Forelimb muscle (tissue), 1 donor: ENCODE measurements at regions not wholly inside any gene's neighbourhood (a gene's known extent, or its start where the extent isn't known, plus 50 kb on each side); places are given as distances from the start of the nearest gene placed in this dataset.
"Not testable (repeated sequence)": the region's sequence is repeated elsewhere in the genome, so short reads cannot be mapped to it uniquely, and the experiment has no call there.

Experiments
- DNase-seq: peaks from one replicate; pipeline ENCODE4 v3.0.0-alpha.2; 2013; ENCODE audit warnings: low read depth

DNA sequence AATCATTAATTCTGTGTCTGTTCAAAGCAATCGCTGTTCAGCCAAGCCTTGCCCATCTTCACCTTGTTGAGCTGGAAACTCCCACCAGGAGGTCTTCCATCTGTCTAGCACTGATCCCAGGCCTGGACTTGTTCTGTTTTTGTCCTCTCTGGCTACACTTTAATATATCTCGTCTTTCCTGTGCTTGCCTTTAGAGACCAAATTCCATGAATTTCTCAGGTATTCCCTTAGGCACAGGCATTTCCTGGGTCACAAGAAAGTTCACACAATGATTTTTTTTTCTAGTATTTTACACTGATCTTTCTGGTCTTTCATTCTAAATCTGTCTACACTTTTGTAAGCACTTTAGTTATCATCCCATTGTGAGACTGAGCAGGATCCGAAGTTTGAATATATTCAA, 116.4 kb upstream of the CCND2 start:
- no peak for DNase-seq

DNA sequence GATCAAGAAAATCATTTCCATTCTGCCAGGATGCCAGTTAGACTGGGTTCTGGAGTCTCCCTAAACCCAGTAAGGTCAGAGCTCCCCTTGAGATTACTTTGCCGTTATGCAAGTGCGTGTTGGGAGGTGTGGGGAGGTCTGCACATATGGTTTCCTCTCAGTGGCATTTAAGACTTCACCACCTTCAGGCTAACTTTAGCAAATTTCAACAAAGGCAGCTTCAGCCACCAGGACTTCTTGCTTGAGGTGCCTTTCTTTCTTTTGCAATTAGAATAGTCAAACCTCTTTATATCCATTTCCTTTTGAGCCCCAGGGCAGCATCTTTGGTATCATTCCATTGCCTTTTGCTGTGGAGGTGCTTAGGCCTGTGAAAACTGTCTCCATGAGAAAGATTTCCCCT, 117.2 kb upstream of the CCND2 start:
- no peak for DNase-seq

- DNase-seq: no peak
Measured at GRCh38 chr12:4154672-4155225, 118.8 kb upstream of the CCND2 start.

DNA sequence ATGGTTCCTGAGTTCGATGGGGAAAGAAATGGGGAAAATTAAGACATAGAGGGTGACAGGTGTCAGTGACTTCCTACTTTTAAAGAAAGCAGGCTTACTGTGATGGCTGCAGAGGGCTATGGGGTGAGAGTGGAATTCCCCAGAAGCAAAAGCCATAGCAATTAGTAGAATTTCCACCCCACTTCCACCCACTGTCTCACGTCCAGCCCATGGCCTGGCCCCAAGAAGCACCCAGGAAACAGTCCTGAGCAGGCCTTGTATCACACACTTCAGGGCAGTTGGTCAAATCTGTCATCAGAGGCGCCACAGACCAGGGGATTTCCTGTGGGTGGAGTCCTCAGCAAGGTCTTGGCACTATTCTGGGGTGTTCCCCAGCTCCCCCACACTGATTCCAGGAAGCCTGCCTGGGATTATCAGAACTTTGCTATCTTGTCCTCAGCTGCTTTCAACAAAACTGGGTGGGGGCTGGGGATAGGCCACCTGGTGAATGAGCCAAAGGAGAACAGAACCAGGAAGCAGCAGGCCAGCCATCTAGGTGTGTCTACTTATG, 120.1 kb upstream of the CCND2 start:
- no peak for DNase-seq

- DNase-seq: no peak
Measured at GRCh38 chr12:4152145-4152795, 121.3 kb upstream of the CCND2 start.

- no peak for DNase-seq
Measured at GRCh38 chr12:4151362-4152121, 122.0 kb upstream of the CCND2 start.

DNA sequence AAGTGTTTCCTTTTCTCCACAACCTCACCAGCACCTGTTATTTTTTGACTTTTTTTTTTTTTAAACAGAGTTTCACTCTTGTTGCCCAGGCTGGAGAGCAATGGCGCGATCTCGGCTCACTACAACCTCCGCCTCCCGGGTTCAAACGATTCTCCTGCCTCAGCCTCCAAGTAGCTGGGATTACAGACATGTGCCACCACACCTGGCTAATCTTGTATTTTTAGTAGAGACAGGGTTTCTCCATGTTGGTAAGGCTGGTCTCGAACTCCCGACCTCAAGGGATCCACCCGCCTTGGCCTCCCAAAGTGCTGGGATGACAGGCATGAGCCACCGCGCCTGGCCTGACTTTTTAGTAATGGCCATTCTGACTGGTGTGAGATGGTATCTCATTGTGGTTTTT, 123.2 kb upstream of the CCND2 start:
- not testable (repeated sequence) for DNase-seq

DNA sequence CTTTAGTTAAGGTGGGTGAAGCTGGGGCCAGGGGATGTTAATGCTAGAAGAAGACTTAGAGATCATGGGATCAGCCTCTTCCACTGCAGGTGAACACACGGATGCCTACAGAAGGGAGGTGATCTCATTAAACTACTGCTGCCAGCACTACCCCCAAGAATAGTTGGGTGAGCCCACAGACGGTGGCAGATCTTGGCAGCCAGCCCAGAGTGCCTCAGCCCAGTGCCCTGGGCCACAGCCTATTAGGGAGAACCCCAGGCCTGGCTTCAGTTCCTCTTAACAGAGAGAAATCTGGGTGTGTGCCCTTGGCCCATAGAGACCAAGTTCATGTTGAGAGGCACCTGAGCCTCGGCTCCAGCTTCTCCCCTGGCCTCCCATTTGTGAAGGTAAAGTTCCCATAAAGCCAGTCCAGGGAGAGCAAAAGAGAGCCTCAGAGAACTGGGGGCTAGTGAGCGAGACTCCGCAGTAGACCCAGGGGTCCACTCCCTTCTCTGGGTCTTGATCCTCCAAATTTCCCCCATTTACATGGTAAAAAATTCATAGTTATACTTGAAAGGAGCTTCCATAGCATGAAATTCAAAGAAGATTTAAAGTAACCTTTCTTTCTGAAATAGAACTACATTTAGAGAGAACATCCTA, 125.0 kb upstream of the CCND2 start:
- no peak for DNase-seq

- no peak for DNase-seq
Measured at GRCh38 chr12:4147031-4147481, 126.5 kb upstream of the CCND2 start.

- no peak for DNase-seq
Measured at GRCh38 chr12:4145990-4146859, 127.3 kb upstream of the CCND2 start.

DNA sequence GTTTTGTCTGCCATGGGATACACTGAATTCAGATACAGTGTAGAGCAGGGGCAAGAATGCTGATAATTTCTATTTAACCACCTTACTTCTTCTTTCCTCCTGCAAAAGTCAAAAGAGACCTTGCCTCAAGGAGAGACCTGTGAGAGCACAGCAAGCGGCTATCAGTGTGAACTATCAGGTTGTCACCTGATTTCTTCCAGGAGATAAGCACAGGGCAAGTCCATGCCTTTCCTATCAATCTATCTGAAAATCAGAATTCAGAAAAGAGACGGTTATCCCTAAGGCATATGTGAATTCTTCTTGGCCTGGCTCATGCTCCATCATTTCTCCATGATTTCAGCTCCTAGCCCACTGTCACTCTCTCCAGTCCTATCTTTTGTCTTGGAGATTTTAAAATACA, 128.9 kb upstream of the CCND2 start:
- no peak for DNase-seq

DNA sequence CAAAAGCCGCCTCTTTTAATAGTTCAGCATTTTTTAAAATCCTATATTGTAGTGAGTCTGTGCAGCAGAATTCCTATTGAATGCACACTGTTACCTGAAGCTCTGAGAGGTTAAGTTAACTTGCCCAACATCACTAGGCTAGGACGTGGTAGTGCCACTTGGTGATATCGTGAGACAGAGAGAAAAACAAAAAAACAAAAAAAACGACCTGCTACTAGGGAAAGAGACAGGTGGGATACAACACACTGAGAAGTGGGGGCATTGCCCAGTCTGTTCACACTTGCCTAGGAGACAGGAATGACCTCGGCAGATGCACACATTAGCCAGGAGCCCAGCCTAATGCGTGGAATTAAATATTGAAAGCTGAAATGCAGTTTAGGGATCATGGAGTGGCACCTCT, 129.7 kb upstream of the CCND2 start:
- no peak for DNase-seq

DNA sequence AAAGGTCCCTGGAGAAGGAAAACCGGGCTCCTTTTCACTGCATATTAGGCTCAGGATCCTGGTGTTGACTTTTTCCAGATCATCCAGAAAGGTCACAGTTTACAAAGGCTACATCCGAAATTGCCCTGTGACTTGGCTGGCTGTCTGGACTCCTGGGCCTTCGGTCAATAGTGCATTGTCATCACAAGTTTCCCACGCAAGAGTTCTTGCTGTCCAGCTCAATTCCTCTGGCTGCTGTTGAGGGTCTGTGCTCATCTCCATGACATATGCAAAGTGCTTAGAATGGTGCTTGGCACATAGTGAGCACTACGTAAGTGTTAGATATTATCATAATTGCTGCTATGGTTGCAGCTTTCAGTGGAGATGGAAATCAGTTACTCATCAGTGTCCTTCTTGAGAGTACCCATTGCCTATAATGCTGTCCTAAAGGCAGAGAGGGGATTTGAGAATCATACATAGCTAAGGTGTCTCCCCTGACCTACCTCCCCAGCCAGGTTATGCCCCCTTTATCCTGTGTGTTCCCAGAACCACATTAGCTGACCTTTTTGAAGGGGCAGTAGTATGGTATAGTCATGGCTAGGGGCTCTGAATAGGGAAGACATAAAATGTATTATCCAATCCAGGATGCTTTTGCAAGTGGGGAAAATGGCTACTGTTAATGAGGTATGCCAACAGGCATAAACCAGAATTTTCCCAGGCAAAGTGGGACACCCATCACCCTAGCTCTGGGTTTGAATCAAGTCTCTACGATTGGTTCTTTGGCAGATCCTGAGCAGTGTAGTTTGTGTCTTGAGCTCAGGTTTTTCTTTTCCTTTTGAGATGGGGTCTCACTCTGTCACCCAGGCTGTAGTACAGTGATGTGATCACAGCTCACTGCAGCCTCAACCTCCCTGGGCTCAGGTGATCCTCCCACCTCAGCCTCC, 132.0 kb upstream of the CCND2 start:
- DNase-seq: no peak

DNA sequence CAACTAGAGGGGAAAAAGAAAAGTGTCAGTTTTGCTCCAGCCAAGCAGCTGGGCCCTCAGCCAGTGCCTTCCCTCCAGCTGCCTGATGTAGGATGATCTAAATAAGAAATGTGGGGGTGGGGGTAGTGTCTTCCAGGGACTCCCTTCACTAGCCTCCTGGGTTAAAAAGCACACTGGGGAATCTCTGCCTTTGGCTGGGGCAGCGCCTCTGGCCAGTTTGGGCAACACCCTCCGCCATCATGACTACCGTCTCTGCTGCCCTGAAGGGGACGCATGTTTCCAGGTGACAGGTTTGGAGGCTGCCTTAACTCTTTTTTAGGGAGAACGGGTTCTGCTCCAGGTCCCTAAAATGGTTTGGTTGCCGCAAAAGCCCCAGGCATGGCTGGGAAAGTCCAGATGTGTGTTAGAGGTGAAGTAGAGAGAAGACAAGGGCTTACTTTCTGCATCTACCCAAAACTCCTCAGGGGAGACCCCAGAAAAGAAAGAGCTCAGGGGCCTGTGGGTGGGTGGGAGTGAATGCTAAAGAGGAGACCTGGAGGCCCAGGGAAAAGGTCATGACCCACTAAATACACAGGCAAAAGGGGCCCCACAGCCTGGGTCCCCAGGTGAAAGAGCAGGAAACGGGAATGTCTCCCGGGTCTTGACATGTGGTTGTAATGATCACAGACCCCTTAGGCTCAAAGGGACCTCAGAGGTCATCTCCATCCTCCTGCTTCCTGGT, 132.8 kb upstream of the CCND2 start:
- DNase-seq: no peak

DNA sequence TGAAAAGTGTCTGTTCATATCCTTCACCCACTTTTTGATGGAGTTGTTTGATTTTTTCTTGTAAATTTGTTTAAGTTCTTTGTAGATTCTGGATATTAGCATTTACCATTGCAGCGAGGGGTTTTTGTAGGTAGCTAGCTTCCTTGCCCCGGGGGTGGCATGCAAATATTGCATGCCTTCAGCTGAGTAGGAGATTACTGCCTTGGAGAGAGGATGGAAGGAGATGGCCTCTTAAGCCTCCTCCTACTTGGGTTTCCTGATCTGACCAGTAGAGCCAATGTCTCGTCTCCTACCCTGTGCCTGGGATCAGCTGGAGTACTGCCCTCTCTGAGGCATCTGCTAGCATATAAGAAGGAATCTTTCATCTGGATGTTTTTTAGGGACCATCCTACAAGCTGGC, 134.4 kb upstream of the CCND2 start:
- no peak for DNase-seq

GRCh38 chr12:4138532-4138931, 135.0 kb upstream of the CCND2 start:
- not testable (repeated sequence) for DNase-seq

DNA sequence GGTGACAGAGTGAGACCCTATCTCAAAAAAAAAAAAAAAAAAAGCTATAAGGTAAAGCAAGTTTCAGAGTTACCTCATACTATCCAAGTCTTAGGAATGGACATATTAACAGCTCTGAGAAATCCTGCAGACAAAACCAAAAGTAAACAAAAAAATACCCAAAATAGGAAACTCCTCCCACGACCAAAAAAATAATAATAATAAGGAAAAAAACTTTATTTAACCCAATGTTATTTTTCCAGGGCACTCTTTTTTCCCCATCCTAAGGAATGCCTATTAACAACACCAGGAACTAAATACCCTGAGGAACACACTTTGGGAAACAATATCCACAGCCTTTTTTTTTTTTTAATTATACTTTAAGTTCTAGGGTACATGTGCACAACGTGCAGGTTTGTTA, 135.5 kb upstream of the CCND2 start:
- no peak for DNase-seq

GRCh38 chr12:4137441-4137840, 136.1 kb upstream of the CCND2 start:
- DNase-seq: no peak

DNA sequence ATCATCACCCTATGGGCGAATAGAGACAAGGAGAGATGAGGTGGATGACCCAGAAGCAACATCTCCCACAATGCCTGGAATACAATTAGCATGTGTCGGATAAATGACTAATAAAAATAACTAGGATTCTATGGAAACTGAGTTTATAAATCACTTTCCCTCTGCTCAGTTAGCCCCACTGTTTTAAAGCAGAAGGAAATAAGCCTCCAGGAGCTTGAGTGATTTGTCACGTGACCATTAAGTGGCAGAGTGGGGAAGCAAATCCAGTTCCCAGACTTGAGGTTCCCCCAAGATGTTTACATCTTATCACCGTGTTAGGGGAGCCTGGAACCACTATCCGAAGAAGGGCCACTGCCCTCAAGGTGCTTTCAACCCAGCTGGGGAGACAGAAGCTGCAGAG, 136.5 kb upstream of the CCND2 start:
- no peak for DNase-seq
